ENCODE measurements at regions not wholly inside any gene's neighbourhood (a gene's known extent, or its start where the extent isn't known, plus 50 kb on each side); places are given as distances from the start of the nearest gene placed in this dataset.

- ChIA-PET POLR2A (no interaction called here), CTCF (ENCODE audit: low intra/inter-chr PET ratio) (no interaction called here)
- Histone ChIP-seq H3K9me3 (replicated peaks; ENCODE audit: control insufficient read depth, insufficient read depth, low read depth, low read length) (no peaks in the 10 kb centered on the region), H3K9me1 (ENCODE audit: control insufficient read depth, insufficient read depth, low read length) (no peaks in the 10 kb centered on the region), H4K20me1 (replicated peaks; ENCODE audit: control insufficient read depth, insufficient read depth, low read length) (no peaks in the 10 kb centered on the region), H3K4me2 (ENCODE audit: insufficient read depth, low read length) (no peak overlapping the region), H3K4me1 (replicated peaks in 1 of 2; ENCODE audit: control insufficient read depth in 2 of 2, insufficient read depth in 2 of 2, low read length in 2 of 2) (peaks cover 5 to 12% of the 10 kb centered on the region in 2 experiments; a peak in 4 of 5 replicates), H2AFZ (ENCODE audit: low read depth, low read length) (no peak overlapping the region), H3K9ac (ENCODE audit: insufficient read depth in 1 of 2, low read depth in 2 of 2, low read length in 2 of 2) (no peak overlapping the region), H3K27ac (ENCODE audit: extremely low read depth, low read depth, low read length) (no peak overlapping the region), H3K4me3 (no peak overlapping the region), H3K79me2 (ENCODE audit: control insufficient read depth, insufficient read depth, low read length) (no peaks in the 10 kb centered on the region), H3K36me3 (ENCODE audit: control insufficient read depth, insufficient read depth, low read length) (no peaks in the 10 kb centered on the region), H3K27me3 (ENCODE audit: control insufficient read depth in 2 of 2, insufficient read depth in 2 of 2, low read length in 2 of 2) (no peaks in the 10 kb centered on the region; a peak in 1 of 5 replicates)
- intact Hi-C loops (cut with micrococcal nuclease): no loop called here
- 12% methylated on average over 1 of the region's 1 CpG for WGBS (ENCODE audit: insufficient coverage, low coverage, missing lambda C conversion rate)
- FAIRE-seq: no peak
- no peak for DNase-seq (ENCODE audit: extremely low read depth in 1 of 4, low spot score in 3 of 4)
- in situ Hi-C loops (cut with MboI): no loop called here
- TF ChIP-seq SMC3 (conservative IDR thresholded peaks at IDR 0.05; ENCODE audit: insufficient read depth, low read depth, low read length): no peak
- TF ChIP-seq ZFP36 (IDR thresholded peaks at IDR 0.05; ENCODE audit: low read depth, low read length, partially characterized antibody): peak; percentile 49
- ATAC-seq: no peak
- BruUV-seq (replicated peaks): no TSS peak
Measured at GRCh38 chr15:91484141-91484540, 369.4 kb upstream of the SLCO3A1 start.

DNA sequence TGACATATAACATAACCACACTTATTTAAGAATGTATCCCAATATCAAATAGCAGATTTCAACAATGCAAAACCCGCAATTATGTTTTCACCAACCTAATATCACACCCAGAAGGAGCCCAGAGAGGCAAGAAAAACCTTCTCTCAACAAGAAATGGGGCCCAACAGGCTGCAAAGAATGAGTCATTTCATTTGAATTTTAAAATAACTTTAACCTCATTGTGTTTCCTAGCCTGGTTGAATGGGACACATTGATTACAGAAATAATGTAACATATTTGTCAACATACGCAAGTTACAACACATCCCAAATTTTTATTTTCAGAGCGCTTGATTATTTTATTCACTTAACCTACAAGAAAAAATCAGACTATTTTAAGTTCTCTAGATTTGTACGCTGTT is 365.1 kb upstream of the SLCO3A1 start:
- Histone ChIP-seq H3K27ac (ENCODE audit: extremely low read depth, low read depth, low read length) (no peak overlapping the region), H4K20me1 (replicated peaks; ENCODE audit: control insufficient read depth, insufficient read depth, low read length) (no peaks in the 10 kb centered on the region), H3K9me3 (replicated peaks; ENCODE audit: control insufficient read depth, insufficient read depth, low read depth, low read length) (no peaks in the 10 kb centered on the region), H3K27me3 (ENCODE audit: control insufficient read depth in 2 of 2, insufficient read depth in 2 of 2, low read length in 2 of 2) (no peaks in the 10 kb centered on the region; a peak in 1 of 5 replicates), H3K9ac (ENCODE audit: insufficient read depth in 1 of 2, low read depth in 2 of 2, low read length in 2 of 2) (no peak overlapping the region), H3K79me2 (ENCODE audit: control insufficient read depth, insufficient read depth, low read length) (no peaks in the 10 kb centered on the region), H2AFZ (ENCODE audit: low read depth, low read length) (no peak overlapping the region), H3K4me1 (replicated peaks in 1 of 2; ENCODE audit: control insufficient read depth in 2 of 2, insufficient read depth in 2 of 2, low read length in 2 of 2) (peaks cover 0 to 5% of the 10 kb centered on the region in 2 experiments; a peak in 1 of 5 replicates), H3K4me3 (no peak overlapping the region), H3K4me2 (ENCODE audit: insufficient read depth, low read length) (no peak overlapping the region), H3K36me3 (ENCODE audit: control insufficient read depth, insufficient read depth, low read length) (no peaks in the 10 kb centered on the region), H3K9me1 (ENCODE audit: control insufficient read depth, insufficient read depth, low read length) (no peaks in the 10 kb centered on the region)
- CTCF ChIA-PET (ENCODE audit: low intra/inter-chr PET ratio): no interaction called here
- POLR2A ChIA-PET: interaction anchor here (0.6 to 0.7 kb wide), 2 partner anchors 9 to 117 kb away, joined by 4 read pairs; no protein-coding TSS in a partner anchor
- TF ChIP-seq, protein P1, sequence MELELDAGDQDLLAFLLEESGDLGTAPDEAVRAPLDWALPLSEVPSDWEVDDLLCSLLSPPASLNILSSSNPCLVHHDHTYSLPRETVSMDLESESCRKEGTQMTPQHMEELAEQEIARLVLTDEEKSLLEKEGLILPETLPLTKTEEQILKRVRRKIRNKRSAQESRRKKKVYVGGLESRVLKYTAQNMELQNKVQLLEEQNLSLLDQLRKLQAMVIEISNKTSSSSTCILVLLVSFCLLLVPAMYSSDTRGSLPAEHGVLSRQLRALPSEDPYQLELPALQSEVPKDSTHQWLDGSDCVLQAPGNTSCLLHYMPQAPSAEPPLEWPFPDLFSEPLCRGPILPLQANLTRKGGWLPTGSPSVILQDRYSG (tag; conservative IDR thresholded peaks at IDR 0.05; ENCODE audit: low read depth): no peak
- TF ChIP-seq BCLAF1 (IDR thresholded peaks at IDR 0.05; ENCODE audit: borderline replicate concordance in 1 of 2, control insufficient read depth in 1 of 2, low read depth in 2 of 2, low read length in 1 of 2): no peak
- TF ChIP-seq FOXK2 (conservative IDR thresholded peaks at IDR 0.05 in 1 of 2, IDR thresholded peaks at IDR 0.05 in 1 of 2; ENCODE audit: low read depth in 2 of 2): no peak
- TF ChIP-seq RNF219 (CRISPR knock-in tag; IDR thresholded peaks at IDR 0.05): no peak
- TF ChIP-seq ZNF79 (CRISPR knock-in tag; IDR thresholded peaks at IDR 0.05; ENCODE audit: low read depth): no peak
- no peak for TF ChIP-seq ZFP36 (IDR thresholded peaks at IDR 0.05; ENCODE audit: low read depth, low read length, partially characterized antibody)
- no peak for TF ChIP-seq RAD51 (IDR thresholded peaks at IDR 0.05; ENCODE audit: borderline replicate concordance, low read depth)
- 53% methylated on average over 4 of the region's 4 CpGs for WGBS (ENCODE audit: insufficient coverage, low coverage, missing lambda C conversion rate)
- BruUV-seq (replicated peaks): no TSS peak
- ATAC-seq (no peak), FAIRE-seq (no peak), DNase-seq (ENCODE audit: extremely low read depth in 1 of 4, low spot score in 3 of 4) (no peak)
- in situ Hi-C loops (cut with MboI) (no loop called here), intact Hi-C loops (cut with micrococcal nuclease) (no loop called here)
